CD14-positive monocyte (primary cell): ENCODE measurements at regions not wholly inside any gene's neighbourhood (a gene's known extent, or its start where the extent isn't known, plus 50 kb on each side); places are given as distances from the start of the nearest gene placed in this dataset.
"Not testable (repeated sequence)": the region's sequence is repeated elsewhere in the genome, so short reads cannot be mapped to it uniquely, and the experiment has no call there.

Source experiments
- DNase-seq, 3 donors: peaks; one replicate each; pipeline ENCODE4 v3.0.0-alpha.2; 2011 to 2022
- H2AFZ ChIP-seq: 2 replicates; pipeline ENCODE4 v1.6.0; 2012; ENCODE audit warnings: mild to moderate bottlenecking, low read depth, low read length, inconsistent platforms; ENCODE audit not compliant: insufficient read depth, poor library complexity, severe bottlenecking
- H3K27ac ChIP-seq, 2 donors: 1 replicate in 1 of 2; 2 replicates in 1 of 2; pipeline ENCODE4 v1.5.1; 2012 to 2013; ENCODE audit warnings: low read length in 2 of 2, control low read depth in 1 of 2, inconsistent platforms in 1 of 2, low read depth in 1 of 2, mild to moderate bottlenecking in 1 of 2
- H3K27me3 ChIP-seq, 2 donors: one replicate each; pipeline versions ENCODE4 v1.6.0 to v1.6.1; 2011 to 2013; ENCODE audit warnings: low read length in 2 of 2; ENCODE audit not compliant: control insufficient read depth in 2 of 2, insufficient read depth in 2 of 2
- H3K36me3 ChIP-seq, 2 donors: replicated peaks in 1 of 2; 1 replicate in 1 of 2; 2 replicates in 1 of 2; pipeline versions ENCODE4 v1.5.1 to v1.6.1; 2012 to 2013; ENCODE audit warnings: low read length in 2 of 2, control low read depth in 1 of 2, inconsistent platforms in 1 of 2, mild to moderate bottlenecking in 1 of 2; ENCODE audit not compliant: insufficient read depth in 2 of 2, control insufficient read depth in 1 of 2
- H3K4me1 ChIP-seq, 2 donors: 1 replicate in 1 of 2; 2 replicates in 1 of 2; pipeline versions ENCODE4 v1.5.1 to v1.6.1; 2012 to 2013; ENCODE audit warnings: low read length in 2 of 2, control low read depth in 1 of 2, inconsistent platforms in 1 of 2, mild to moderate bottlenecking in 1 of 2, moderate library complexity in 1 of 2; ENCODE audit not compliant: insufficient read depth in 2 of 2, control insufficient read depth in 1 of 2
- H3K4me2 ChIP-seq: replicated peaks from 2 replicates; pipeline ENCODE3; 2012; ENCODE audit warnings: low read length, moderate library complexity, mild to moderate bottlenecking; ENCODE audit not compliant: poor library complexity, severe bottlenecking; ENCODE audit errors: extremely low read depth
- H3K4me3 ChIP-seq, 3 experiments: fragments of 200-600 bp in 1 of 3; sonication (generic) in 1 of 3; replicated peaks in 1 of 3; 1 replicate in 2 of 3; 2 replicates in 1 of 3; pipeline ENCODE4 v1.5.1; 2011 to 2013; ENCODE audit warnings: low read length in 3 of 3, mild to moderate bottlenecking in 3 of 3, control low read depth in 2 of 3, low read depth in 2 of 3, inconsistent platforms in 1 of 3, moderate library complexity in 1 of 3
- H3K79me2 ChIP-seq: 2 replicates; pipeline ENCODE4 v1.6.0; 2012; ENCODE audit warnings: mild to moderate bottlenecking, control low read depth, inconsistent platforms, low read length, moderate library complexity; ENCODE audit not compliant: insufficient read depth
- H3K9ac ChIP-seq: 2 replicates; pipeline ENCODE4 v1.6.0; 2017; ENCODE audit warnings: low read length, mild to moderate bottlenecking; ENCODE audit not compliant: insufficient read depth, poor library complexity, severe bottlenecking
- H3K9me3 ChIP-seq, 2 donors: replicated peaks in 1 of 2; 1 replicate in 1 of 2; 2 replicates in 1 of 2; pipeline versions ENCODE4 v1.5.1 to v1.6.1; 2012 to 2013; ENCODE audit warnings: low read length in 2 of 2, control low read depth in 1 of 2; ENCODE audit not compliant: control insufficient read depth in 1 of 2, insufficient read depth in 1 of 2
- H4K20me1 ChIP-seq: 2 replicates; pipeline ENCODE4 v1.6.0; 2012; ENCODE audit warnings: mild to moderate bottlenecking, low read length, control low read depth, moderate library complexity; ENCODE audit not compliant: insufficient read depth
- H3K27ac Mint-ChIP-seq, 7 donors: one replicate each; pipeline ENCODE4 v1.8.0; 2020; ENCODE audit warnings: mild to moderate bottlenecking in 7 of 7, mixed read lengths in 7 of 7, moderate library complexity in 6 of 7, inconsistent platforms in 2 of 7
- H3K27me3 Mint-ChIP-seq, 3 donors: one replicate each; pipeline ENCODE4 v1.8.0; 2021 to 2022; ENCODE audit warnings: low read depth in 3 of 3, mild to moderate bottlenecking in 3 of 3, mixed read lengths in 3 of 3, moderate library complexity in 3 of 3, inconsistent platforms in 1 of 3
- H3K36me3 Mint-ChIP-seq, 2 donors: one replicate each; pipeline ENCODE4 v1.8.0; 2020; ENCODE audit warnings: mixed read lengths in 2 of 2, inconsistent platforms in 1 of 2, mild to moderate bottlenecking in 1 of 2
- H3K4me1 Mint-ChIP-seq: one replicate; pipeline ENCODE4 v1.8.0; 2020; ENCODE audit warnings: mild to moderate bottlenecking, mixed read lengths
- H3K4me3 Mint-ChIP-seq, 2 donors: one replicate each; pipeline ENCODE4 v1.8.0; 2020; ENCODE audit warnings: mild to moderate bottlenecking in 2 of 2, mixed read lengths in 2 of 2, moderate library complexity in 1 of 2
- H3K9me3 Mint-ChIP-seq, 7 donors: one replicate each; pipeline ENCODE4 v1.8.0; 2020 to 2022; ENCODE audit warnings: mixed read lengths in 7 of 7, mild to moderate bottlenecking in 6 of 7, moderate library complexity in 6 of 7, inconsistent platforms in 2 of 7
- WGBS: methylation state at CpG from one replicate; pipeline ENCODE4 v1.1.5; 2013; ENCODE audit warnings: missing lambda C conversion rate; ENCODE audit not compliant: insufficient coverage; 5-methylcytosine and 5-hydroxymethylcytosine counted together
- intact Hi-C, 2 donors: fragments of 100-400 bp; cut with micrococcal nuclease; formaldehyde crosslinking; loops; one replicate each; pipeline versions ENCODE4 v1.15.0 to v1.15.1; 2023
- TF ChIP-seq, protein P1 (sequence below): fragments of 200-600 bp; IDR thresholded peaks from one replicate; pipeline ENCODE4 v1.8.0; 2022; ENCODE audit warnings: antibody characterized with exemption, mild to moderate bottlenecking

DNA sequence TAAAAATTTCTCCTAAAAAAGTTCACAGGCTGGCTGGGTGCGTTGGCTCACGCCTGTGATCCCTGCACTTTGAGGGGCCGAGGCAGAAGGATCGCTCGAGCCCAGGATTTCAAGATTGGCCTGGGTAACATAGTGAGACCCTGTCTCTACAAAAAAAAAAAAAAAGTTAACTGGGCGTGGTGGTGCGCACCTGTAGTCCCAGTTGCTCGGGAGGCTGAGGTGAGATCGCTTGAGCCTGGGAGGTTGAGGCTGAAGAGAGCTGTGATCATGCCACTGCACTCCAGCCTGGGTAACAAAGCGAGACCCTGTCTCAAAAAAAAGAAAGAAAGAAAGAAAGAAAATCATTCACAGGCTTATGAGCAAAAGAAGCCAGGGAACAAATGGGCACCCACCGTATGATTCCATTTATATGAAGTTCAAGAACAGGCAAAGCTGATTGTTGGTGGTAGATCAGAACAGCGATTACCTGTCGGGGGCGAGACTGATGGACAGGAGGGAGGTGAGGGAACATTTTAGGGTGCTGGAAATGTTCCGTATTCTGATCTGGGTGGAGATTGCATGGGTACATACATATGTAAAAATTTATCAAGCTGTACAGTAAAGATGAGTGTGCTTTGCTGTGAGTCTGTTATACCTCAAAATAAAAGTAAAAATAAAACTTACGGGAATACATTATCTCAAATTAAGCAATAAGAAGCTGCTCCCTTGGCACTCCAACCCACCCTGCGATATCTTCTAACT, 77.1 kb downstream of the FGD2 start:
- Histone ChIP-seq H3K9me3 (no peaks in the 10 kb centered on the region), H3K4me2 (peak overlapping the region; percentile 79), H3K4me3 (peak overlapping the region in 1 of 3 experiments; percentile 68), H3K9ac (peak overlapping the region; percentile 48), H4K20me1 (no peaks in the 10 kb centered on the region), H3K4me1 (peaks cover 43 to 45% of the 10 kb centered on the region in 2 donors), H3K36me3 (no peaks in the 10 kb centered on the region), H3K27me3 (no peaks in the 10 kb centered on the region), H2AFZ (peak overlapping the region; percentile 81), H3K79me2 (no peaks in the 10 kb centered on the region), H3K27ac (peak overlapping the region in 1 of 2 donors; percentile 86)
- TF ChIP-seq, protein P1, sequence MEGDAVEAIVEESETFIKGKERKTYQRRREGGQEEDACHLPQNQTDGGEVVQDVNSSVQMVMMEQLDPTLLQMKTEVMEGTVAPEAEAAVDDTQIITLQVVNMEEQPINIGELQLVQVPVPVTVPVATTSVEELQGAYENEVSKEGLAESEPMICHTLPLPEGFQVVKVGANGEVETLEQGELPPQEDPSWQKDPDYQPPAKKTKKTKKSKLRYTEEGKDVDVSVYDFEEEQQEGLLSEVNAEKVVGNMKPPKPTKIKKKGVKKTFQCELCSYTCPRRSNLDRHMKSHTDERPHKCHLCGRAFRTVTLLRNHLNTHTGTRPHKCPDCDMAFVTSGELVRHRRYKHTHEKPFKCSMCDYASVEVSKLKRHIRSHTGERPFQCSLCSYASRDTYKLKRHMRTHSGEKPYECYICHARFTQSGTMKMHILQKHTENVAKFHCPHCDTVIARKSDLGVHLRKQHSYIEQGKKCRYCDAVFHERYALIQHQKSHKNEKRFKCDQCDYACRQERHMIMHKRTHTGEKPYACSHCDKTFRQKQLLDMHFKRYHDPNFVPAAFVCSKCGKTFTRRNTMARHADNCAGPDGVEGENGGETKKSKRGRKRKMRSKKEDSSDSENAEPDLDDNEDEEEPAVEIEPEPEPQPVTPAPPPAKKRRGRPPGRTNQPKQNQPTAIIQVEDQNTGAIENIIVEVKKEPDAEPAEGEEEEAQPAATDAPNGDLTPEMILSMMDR: no peak
- Mint-ChIP-seq H3K9me3 (peaks cover 0 to 4% (median 0%) of the 10 kb centered on the region in 7 donors), H3K4me1 (peaks cover 50% of the 10 kb centered on the region), H3K27ac (peak overlapping the region; percentile 90 to 98 (median 97)), H3K4me3 (peak overlapping the region; percentile 66 to 84), H3K36me3 (peaks cover 0 to 2% of the 10 kb centered on the region in 2 donors), H3K27me3 (peaks cover 0 to 4% (median 2%) of the 10 kb centered on the region in 3 donors)
- WGBS: 91% methylated on average over 13 of the region's 17 CpGs
- intact Hi-C loops: loop anchor here in 1 of 2 donors (5.0 kb wide), 1 partner anchor 45 kb away; no protein-coding TSS in a partner anchor
- DNase-seq: no peak

DNA sequence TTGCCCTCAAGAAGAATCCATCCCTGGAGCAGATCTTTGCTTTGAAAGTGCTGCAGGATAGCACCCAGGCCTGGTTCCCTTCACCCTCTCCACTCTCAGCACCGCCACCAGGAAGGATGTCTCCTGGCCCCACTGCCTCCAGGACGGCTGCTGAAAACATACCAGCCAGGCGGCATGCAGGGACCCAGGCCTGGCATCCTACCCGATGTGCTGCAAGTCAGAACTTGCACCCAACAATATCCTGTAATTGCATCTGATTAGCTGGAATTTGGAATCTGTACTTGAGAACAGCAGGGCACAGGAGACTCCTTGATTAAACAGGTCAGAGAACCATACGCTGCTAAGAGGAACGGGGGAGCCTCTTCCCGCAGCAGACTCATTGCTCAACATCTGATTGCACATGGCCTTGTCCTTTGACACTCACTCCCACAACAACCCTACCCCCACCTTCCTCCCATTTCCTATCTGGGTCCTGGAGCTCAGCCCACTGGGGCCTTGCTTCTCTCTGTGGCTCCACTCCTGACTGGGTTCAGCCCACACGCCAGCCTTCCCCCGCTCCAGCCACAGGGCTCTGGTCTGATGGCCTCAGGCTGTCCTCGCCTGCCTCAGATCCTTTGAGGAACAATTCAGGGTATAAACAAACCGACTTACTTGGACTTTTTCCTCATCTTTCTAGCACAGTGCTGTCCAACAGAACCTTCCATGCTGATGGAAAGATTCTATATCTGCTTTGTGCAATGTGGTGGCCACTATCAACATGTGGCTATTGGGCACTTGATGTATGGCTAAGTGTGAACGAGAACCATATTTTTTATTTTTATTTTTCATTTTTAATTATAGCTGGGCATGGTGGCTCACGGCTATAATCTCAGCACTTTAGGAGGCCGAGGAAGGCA, 78.0 kb downstream of the FGD2 start:
- Histone ChIP-seq H4K20me1 (no peaks in the 10 kb centered on the region), H3K36me3 (no peaks in the 10 kb centered on the region), H3K9ac (peak overlapping the region; percentile 48), H3K4me1 (peaks cover 43 to 45% of the 10 kb centered on the region in 2 donors), H3K79me2 (no peaks in the 10 kb centered on the region), H3K4me2 (peak overlapping the region; percentile 79), H2AFZ (peak overlapping the region; percentile 81), H3K9me3 (no peaks in the 10 kb centered on the region), H3K27me3 (no peaks in the 10 kb centered on the region), H3K4me3 (peak overlapping the region; percentile 4 to 68 (median 20)), H3K27ac (peak overlapping the region; percentile 78 to 86)
- H3K27ac Mint-ChIP-seq: peak overlapping the region; percentile 90 to 98 (median 97)
- peak; percentile 74 to 86 (median 77) for DNase-seq
- intact Hi-C loops: loop anchor here in 1 of 2 donors (5.0 kb wide), 1 partner anchor 44 kb away; no protein-coding TSS in a partner anchor
- peak overlapping the region; percentile 66 to 84 for H3K4me3 Mint-ChIP-seq
- peaks cover 0 to 2% of the 10 kb centered on the region in 2 donors for H3K36me3 Mint-ChIP-seq
- H3K4me1 Mint-ChIP-seq: peaks cover 50% of the 10 kb centered on the region
- TF ChIP-seq, protein P1: no peak
- 11% methylated on average over 11 of the region's 14 CpGs for WGBS
- H3K27me3 Mint-ChIP-seq: peaks cover 0 to 3% (median 2%) of the 10 kb centered on the region in 3 donors
- H3K9me3 Mint-ChIP-seq: peaks cover 0 to 4% (median 0%) of the 10 kb centered on the region in 7 donors

DNA sequence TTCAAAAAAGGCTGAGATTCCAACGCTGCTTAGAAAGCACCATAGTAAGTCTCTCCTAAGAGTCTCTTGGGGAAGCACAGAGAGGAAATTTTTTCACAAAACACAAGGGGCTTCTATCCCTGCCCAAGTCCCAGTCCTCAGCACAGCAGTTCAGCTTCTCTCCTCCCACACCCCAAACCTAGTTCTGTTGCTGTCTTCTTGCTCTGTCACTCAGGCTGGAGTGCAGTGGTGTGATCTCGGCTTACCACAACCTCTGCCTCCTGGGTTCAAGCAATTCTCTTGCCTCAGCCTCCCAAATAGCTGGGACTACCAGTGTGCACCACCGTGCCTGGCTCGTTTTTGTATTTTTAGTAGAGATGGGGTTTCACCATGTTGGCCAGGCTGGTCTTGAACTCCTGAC, 79.2 kb downstream of the FGD2 start:
- not testable (repeated sequence) for H3K9ac ChIP-seq, H4K20me1 ChIP-seq, H3K36me3 Mint-ChIP-seq, H3K4me2 ChIP-seq, H3K9me3 ChIP-seq, H3K27me3 ChIP-seq, H3K9me3 Mint-ChIP-seq, H3K27me3 Mint-ChIP-seq, H3K79me2 ChIP-seq, H2AFZ ChIP-seq, DNase-seq, H3K36me3 ChIP-seq
- Mint-ChIP-seq H3K4me3 (peak overlapping the region in 1 of 2 donors; percentile 44), H3K4me1 (peaks cover 50% of the 10 kb centered on the region), H3K27ac (peak overlapping the region; percentile 86 to 95 (median 90))
- H3K4me3 ChIP-seq: peak overlapping the region in 1 of 3 experiments; percentile 27
- 100% methylated on average over 1 of the region's 4 CpGs for WGBS
- H3K27ac ChIP-seq: peak overlapping the region; percentile 59 to 86
- peaks cover 43 to 45% of the 10 kb centered on the region in 2 donors for H3K4me1 ChIP-seq
- intact Hi-C loops: loop anchor here in 1 of 2 donors (5.0 kb wide), 1 partner anchor 43 kb away; no protein-coding TSS in a partner anchor
